Central memory CD8-positive, alpha-beta T cell (primary cell): ENCODE measurements at regions not wholly inside any gene's neighbourhood (a gene's known extent, or its start where the extent isn't known, plus 50 kb on each side); places are given as distances from the start of the nearest gene placed in this dataset.
"Not testable (repeated sequence)": the region's sequence is repeated elsewhere in the genome, so short reads cannot be mapped to it uniquely, and the experiment has no call there.

ENCODE experiments used
- ATAC-seq: fragments of 150-1000 bp; cut with Tn5 transposase; replicated peaks from 2 replicates; pipeline ENCODE4 v1.10.0; 2022; ENCODE audit warnings: mild to moderate bottlenecking, moderate FRiP score, moderate number of reproducible peaks; ENCODE audit not compliant: poor library complexity, severe bottlenecking; ENCODE audit errors: extremely low read depth
- DNase-seq, 2 donors: peaks; one replicate each; pipeline ENCODE4 v3.0.0; 2021; ENCODE audit warnings: low spot score in 2 of 2
- H3K27ac Mint-ChIP-seq: one replicate; pipeline ENCODE4 v1.8.0; 2022; ENCODE audit warnings: low read depth, mild to moderate bottlenecking, moderate library complexity, mixed read lengths
- H3K27me3 Mint-ChIP-seq: one replicate; pipeline ENCODE4 v1.8.0; 2022; ENCODE audit warnings: mixed read lengths
- H3K36me3 Mint-ChIP-seq: one replicate; pipeline ENCODE4 v1.8.0; 2022; ENCODE audit warnings: mild to moderate bottlenecking, moderate library complexity, mixed read lengths; ENCODE audit not compliant: insufficient read depth
- H3K4me1 Mint-ChIP-seq: one replicate; pipeline ENCODE4 v1.8.0; 2022; ENCODE audit warnings: mixed read lengths
- H3K4me3 Mint-ChIP-seq: one replicate; pipeline ENCODE4 v1.8.0; 2022; ENCODE audit warnings: mild to moderate bottlenecking, moderate library complexity, mixed read lengths
- H3K9me3 Mint-ChIP-seq: one replicate; pipeline ENCODE4 v1.8.0; 2022; ENCODE audit warnings: mixed read lengths

DNA sequence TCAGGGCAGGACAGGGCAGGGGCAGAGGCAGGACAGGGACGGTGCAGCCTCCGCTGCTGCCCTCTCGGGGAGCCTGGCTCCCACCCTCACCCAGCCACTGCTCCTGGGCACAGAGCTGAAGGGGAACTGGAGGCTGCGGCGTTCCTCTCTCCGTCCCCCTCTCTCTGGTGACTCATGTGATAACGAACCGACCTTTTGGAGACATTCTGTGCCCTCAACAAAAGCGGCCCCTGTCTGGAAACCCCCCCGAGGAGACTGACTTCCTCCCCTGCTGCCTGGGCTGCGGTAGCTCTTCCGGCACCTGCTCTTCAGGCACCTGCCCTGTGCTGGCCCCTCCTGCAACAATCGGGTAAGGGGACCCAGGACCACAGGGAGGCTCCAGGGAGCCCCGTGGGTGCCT, 5419.6 kb upstream of the TPTE start:
- Mint-ChIP-seq H3K4me3 (peak overlapping the region; percentile 77), H3K27ac (peak overlapping the region; percentile 89)
- H3K4me1 Mint-ChIP-seq, H3K27me3 Mint-ChIP-seq, H3K36me3 Mint-ChIP-seq, H3K9me3 Mint-ChIP-seq: not testable (repeated sequence)
- ATAC-seq: peak; percentile 83
- DNase-seq: peak; percentile 44 to 79

DNA sequence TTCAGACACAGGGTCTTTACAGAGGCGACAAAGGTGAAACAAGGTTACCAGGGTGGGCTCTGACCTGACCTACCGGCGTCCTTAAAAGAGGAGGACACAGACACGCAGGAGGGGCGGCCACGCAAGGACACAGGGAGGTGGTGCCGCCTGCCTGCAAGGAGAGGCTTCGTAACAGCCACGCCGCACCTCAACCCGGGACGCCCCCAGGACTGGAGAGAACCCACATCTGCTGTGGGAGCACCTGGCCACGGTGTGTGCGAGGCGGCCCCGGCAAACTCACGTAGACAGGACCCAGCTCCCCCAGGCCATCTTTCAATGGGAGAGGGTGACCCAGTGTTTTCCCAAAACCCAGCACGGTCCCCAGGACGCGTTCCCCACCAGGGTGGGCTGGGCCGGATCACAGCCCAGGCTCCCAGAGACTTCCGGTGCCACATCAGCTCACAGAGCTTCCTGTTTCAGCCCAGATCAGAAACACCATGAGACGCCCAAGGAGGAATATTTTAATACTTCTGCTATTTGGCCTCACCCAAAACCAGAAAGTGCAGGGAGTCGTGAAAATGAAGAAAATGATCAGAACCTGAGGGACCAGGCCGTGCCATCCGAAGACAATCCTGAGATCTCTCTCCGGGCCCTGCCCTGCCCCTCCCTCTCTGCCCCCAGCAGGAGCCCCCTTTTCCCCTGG, 5417.4 kb upstream of the TPTE start:
- H3K36me3 Mint-ChIP-seq, H3K4me1 Mint-ChIP-seq, H3K27me3 Mint-ChIP-seq, DNase-seq, H3K9me3 Mint-ChIP-seq: not testable (repeated sequence)
- Mint-ChIP-seq H3K4me3 (peak overlapping the region; percentile 55), H3K27ac (peak overlapping the region; percentile 88)
- ATAC-seq: peak; percentile 21

DNA sequence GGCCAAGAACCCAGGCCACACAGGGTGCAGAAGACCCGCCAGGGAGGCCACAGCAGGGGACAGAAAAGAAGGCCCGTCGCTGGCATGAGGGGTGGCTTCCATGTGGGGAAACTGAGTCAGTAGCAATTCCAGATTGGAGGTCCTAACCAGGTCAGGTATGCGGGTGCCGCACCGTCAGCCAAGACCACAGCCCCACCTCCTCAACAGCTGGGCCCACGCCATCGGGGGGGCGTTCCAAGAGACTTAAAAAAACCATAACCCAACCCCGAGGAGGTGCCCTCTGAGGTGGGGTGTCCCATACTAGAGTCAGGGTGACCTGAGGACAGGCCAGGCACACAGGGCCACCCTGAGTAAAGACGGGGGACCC, 5416.8 kb upstream of the TPTE start:
- DNase-seq: not testable (repeated sequence)

GRCh38 chr21:5105939-5106708, 5415.3 kb upstream of the TPTE start:
- not testable (repeated sequence) for H3K27me3 Mint-ChIP-seq, DNase-seq, H3K27ac Mint-ChIP-seq, H3K4me1 Mint-ChIP-seq, H3K9me3 Mint-ChIP-seq, H3K36me3 Mint-ChIP-seq, H3K4me3 Mint-ChIP-seq
- ATAC-seq: peak; percentile 12

More for the DNA sequence above, 5416.8 kb upstream of the TPTE start:
- H3K36me3 Mint-ChIP-seq, H3K27ac Mint-ChIP-seq, H3K4me1 Mint-ChIP-seq, H3K27me3 Mint-ChIP-seq, H3K9me3 Mint-ChIP-seq, ATAC-seq: not testable (repeated sequence)
- H3K4me3 Mint-ChIP-seq: peak overlapping the region; percentile 53

GRCh38 chr21:5106767-5107464, 5414.5 kb upstream of the TPTE start:
- not testable (repeated sequence) for H3K36me3 Mint-ChIP-seq, H3K27ac Mint-ChIP-seq, ATAC-seq, DNase-seq, H3K9me3 Mint-ChIP-seq, H3K4me1 Mint-ChIP-seq, H3K27me3 Mint-ChIP-seq
- H3K4me3 Mint-ChIP-seq: peak overlapping the region; percentile 32

- H3K9me3 Mint-ChIP-seq, DNase-seq, H3K27ac Mint-ChIP-seq, ATAC-seq, H3K4me3 Mint-ChIP-seq, H3K27me3 Mint-ChIP-seq, H3K4me1 Mint-ChIP-seq, H3K36me3 Mint-ChIP-seq: not testable (repeated sequence)
Measured at GRCh38 chr21:5107637-5108036, 5413.7 kb upstream of the TPTE start.

- H3K4me1 Mint-ChIP-seq, H3K9me3 Mint-ChIP-seq, DNase-seq, ATAC-seq, H3K27ac Mint-ChIP-seq, H3K27me3 Mint-ChIP-seq, H3K4me3 Mint-ChIP-seq, H3K36me3 Mint-ChIP-seq: not testable (repeated sequence)
Measured at GRCh38 chr21:5108048-5108775, 5413.2 kb upstream of the TPTE start.

GRCh38 chr21:5111197-5111596, 5410.2 kb upstream of the TPTE start:
- not testable (repeated sequence) for H3K36me3 Mint-ChIP-seq, H3K4me1 Mint-ChIP-seq, DNase-seq, H3K27me3 Mint-ChIP-seq, H3K27ac Mint-ChIP-seq, ATAC-seq, H3K4me3 Mint-ChIP-seq, H3K9me3 Mint-ChIP-seq

GRCh38 chr21:5113092-5113491, 5408.3 kb upstream of the TPTE start:
- not testable (repeated sequence) for H3K4me3 Mint-ChIP-seq, H3K4me1 Mint-ChIP-seq, H3K36me3 Mint-ChIP-seq, H3K27ac Mint-ChIP-seq, H3K9me3 Mint-ChIP-seq, H3K27me3 Mint-ChIP-seq, ATAC-seq, DNase-seq

DNA sequence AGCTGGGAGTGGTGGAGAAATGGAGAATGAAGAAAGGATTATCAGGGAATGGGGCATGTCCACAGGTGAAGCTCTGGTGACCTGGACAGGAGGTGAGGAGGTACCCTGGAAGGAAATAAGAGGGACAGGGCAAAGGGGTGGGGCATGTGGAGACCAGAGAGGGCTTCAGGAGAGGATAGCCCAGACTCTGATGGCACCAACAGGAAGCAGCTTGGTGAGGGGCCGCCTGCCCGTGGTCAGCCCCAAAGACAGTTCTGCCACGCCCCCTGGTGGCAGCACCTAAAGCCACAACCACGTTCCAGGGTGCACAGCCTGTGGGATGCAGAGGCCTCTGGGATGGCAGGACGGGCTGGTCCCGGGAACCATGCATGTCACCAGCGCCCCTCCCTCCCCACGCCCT, 5406.9 kb upstream of the TPTE start:
- not testable (repeated sequence) for ATAC-seq, H3K27ac Mint-ChIP-seq, H3K36me3 Mint-ChIP-seq, DNase-seq, H3K4me3 Mint-ChIP-seq, H3K4me1 Mint-ChIP-seq, H3K9me3 Mint-ChIP-seq, H3K27me3 Mint-ChIP-seq

GRCh38 chr21:5114893-5115645, 5406.3 kb upstream of the TPTE start:
- H3K27me3 Mint-ChIP-seq, H3K9me3 Mint-ChIP-seq, H3K4me3 Mint-ChIP-seq, H3K4me1 Mint-ChIP-seq, H3K27ac Mint-ChIP-seq, ATAC-seq, DNase-seq, H3K36me3 Mint-ChIP-seq: not testable (repeated sequence)
